VCaP (cell line): ENCODE measurements at regions not wholly inside any gene's neighbourhood (a gene's known extent, or its start where the extent isn't known, plus 50 kb on each side); places are given as distances from the start of the nearest gene placed in this dataset.

Source experiments
- H3K27ac ChIP-seq: fragments of 450-650 bp; 2 replicates; pipeline ENCODE4 v1.5.1; 2017
- TF ChIP-seq, protein P1 (sequence below): fragments of 450-650 bp; conservative IDR thresholded peaks from 2 replicates; pipeline ENCODE4 v1.5.1; 2017; ENCODE audit warnings: mild to moderate bottlenecking, moderate library complexity

DNA sequence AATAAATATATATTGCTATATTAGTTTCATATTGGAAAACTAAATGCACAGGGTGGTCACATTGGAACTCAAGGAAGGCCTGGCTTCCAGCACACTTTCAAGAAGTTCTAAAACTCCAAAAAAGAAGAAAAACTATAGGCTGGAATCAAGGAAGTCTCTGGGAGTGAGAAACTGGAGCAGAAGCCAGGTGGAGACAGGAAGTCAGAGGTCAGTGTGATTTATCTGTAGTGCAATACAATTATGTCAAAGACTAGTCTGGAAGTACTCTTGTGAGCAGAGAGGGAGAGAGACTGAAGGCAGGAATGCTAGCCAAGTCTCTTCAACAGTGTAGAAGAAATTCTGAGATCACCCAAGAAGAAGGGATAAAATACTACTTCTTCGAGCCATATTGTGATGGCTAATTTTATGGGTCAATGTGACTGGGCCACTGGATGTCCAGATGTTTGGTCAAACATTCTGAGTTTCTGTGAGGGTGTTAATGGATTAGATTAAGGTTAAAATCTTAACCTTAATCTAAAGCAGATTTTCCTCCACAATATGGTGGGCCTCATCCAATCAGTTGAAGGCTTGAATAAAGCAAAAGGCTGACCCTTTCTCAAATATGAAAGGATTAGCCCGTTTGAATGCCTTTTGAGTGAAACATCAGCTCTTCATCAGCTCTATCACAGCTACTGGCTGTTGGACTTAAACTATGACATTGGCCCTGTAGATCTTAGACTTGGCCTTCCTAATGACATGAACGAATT is 208.0 kb downstream of the TDRD15 start:
- TF ChIP-seq, protein P1, sequence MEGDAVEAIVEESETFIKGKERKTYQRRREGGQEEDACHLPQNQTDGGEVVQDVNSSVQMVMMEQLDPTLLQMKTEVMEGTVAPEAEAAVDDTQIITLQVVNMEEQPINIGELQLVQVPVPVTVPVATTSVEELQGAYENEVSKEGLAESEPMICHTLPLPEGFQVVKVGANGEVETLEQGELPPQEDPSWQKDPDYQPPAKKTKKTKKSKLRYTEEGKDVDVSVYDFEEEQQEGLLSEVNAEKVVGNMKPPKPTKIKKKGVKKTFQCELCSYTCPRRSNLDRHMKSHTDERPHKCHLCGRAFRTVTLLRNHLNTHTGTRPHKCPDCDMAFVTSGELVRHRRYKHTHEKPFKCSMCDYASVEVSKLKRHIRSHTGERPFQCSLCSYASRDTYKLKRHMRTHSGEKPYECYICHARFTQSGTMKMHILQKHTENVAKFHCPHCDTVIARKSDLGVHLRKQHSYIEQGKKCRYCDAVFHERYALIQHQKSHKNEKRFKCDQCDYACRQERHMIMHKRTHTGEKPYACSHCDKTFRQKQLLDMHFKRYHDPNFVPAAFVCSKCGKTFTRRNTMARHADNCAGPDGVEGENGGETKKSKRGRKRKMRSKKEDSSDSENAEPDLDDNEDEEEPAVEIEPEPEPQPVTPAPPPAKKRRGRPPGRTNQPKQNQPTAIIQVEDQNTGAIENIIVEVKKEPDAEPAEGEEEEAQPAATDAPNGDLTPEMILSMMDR: no peak
- H3K27ac ChIP-seq: no peak overlapping the region

DNA sequence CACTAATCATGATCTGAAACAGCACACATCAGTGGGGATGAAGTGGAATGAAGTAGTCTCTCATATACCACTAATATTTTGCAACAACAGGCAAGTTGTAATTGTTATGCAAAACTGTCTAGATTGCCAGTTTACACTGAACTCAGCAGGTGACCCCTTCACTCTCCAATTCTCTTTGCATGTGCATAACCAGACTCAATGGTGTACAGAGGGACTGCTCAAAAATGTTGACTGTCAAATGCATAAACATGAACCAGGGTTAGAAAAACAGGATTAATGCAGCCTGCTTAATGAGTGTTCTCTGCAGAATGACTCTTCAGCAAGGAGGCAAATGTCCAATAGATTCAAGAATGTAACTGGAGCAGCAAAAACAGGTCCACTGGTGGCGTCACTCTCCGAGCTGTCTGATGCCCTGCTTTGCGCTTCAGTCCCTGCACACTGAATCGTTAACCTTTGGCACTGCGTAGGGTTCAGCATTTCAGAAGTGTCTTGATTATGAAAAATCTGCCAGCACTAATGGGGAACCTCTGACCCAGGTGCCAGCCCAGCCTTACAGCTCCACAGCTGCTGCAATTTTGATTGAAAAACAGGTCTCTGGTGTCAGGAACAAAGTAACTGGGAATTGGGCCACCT is 209.3 kb downstream of the TDRD15 start:
- H3K27ac ChIP-seq: no peak overlapping the region
- TF ChIP-seq, protein P1: no peak

DNA sequence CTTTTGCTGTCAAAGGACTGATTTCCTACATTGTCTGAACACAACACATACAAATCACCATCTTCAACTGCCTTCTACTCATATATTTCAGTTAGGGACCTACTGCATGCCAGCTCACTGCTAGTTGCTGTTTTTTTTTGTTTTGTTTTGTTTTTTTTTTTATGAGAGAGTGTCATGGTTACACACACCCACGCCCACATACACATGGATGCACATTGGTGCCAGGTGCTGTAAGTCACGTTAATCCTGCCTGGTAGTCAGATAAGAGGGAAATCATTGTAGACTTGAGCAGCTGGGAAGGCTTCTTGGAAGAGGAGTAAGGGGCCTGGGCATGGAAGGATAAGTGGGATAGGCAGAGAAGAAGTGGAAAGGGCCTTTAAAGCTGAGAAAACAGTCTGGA is 209.9 kb downstream of the TDRD15 start:
- TF ChIP-seq, protein P1: no peak
- no peak overlapping the region for H3K27ac ChIP-seq

DNA sequence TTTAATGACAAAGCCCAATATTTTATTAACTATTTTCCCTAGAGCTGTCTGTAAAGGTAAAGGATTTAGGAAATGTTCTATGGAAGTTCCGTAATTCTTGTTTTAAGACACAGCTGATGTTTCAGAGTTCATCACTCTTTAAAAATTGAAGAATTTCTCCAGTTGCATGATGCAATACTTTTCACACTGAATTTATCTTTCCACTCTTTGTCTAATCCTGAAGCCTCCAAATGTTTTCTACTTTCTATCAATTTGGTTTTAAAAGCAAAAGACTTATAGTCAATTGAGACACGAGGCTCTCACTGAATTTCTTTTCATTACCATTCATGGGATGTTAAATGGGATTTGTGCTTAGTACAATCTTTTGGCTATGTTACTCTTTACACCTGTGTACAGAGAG is 223.2 kb downstream of the TDRD15 start:
- TF ChIP-seq, protein P1: no peak
- no peak overlapping the region for H3K27ac ChIP-seq

DNA sequence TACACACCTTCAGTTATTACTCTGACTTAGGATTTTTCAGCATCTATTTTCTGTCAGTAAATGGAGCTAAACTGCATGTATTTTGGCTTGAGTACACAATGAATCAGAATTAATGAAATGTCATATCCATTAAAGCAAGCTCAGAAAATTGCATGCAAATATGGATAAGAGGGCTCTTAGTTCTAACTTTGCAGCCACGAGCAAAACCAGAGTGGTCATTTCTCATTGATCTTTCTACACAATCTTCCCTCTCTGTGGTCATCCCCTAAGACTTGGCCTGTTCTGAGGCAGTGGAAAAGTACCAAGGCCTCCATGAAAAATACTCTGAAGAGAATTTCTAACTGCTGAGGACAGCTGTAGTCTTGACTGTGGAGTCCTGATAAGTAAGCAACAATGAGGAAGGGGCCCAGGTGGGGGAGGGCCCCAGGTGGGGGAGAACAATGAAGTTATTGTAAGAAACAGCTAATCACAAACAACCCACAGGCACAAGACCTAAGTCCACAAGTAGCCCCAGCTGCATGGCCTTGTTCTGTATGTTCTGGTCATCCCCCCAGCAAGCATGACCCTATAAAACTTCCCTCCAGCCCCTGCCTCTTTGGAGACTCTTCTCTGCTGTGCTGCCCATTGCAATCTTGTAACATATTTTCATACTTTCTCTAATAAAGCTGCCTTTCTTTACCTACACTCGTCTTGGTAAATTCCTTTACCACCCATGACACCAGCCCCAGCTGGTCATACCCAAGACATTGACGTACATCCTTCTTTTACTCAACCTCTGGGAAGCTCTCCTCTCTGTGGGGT is 230.3 kb downstream of the TDRD15 start:
- H3K27ac ChIP-seq: no peak overlapping the region
- TF ChIP-seq, protein P1: no peak

DNA sequence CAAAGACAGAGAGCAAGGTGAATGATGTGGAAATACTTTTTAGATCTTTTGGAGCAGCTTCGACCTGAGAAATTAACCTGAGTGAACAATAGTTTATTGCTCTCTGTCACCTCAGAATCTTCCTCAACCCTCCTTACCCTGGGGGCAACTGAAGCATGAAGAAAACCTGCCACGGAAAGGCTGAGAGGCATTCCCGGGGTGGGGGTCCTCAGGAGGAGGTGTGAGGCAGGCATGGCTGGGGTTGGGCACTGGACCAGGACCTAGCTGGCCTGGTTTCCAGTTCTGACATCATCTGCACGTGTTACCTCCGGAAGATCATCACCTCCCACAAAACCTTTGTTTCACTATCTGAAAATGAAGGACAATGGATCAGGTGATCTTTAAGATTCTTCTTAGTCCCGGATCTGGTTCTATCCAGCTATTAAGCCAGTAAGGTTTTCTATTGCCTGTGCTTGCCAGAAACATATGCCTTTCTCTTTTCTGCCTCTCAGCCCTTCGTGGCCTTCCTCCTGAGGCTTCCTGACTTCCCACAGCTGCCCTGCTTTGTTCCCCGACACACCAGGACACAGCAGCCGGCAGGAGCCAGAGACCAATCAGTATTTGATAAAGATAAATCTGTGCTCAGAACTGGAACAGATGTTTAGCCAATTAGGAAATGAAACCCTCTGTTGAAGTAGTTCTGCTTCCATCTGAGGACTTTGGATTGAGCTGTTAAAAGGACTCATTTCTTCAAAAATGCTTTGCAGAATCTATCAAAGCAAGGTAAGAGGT is 232.5 kb downstream of the TDRD15 start:
- TF ChIP-seq, protein P1: no peak
- no peak overlapping the region for H3K27ac ChIP-seq
